SK-N-SH treated with all-trans-retinoic acid at 6 μM for 48 hours (cell line): ENCODE measurements at regions not wholly inside any gene's neighbourhood (a gene's known extent, or its start where the extent isn't known, plus 50 kb on each side); places are given as distances from the start of the nearest gene placed in this dataset.

Source experiments
- BACH2 ChIP-seq: fragments of 250-450 bp; sonication (Bioruptor Pico); IDR thresholded peaks from 2 replicates; pipeline ENCODE4 v1.9.0; 2021; ENCODE audit warnings: mild to moderate bottlenecking, borderline replicate concordance
- CSRNP3 ChIP-seq: fragments of 250-450 bp; sonication (Bioruptor Pico); IDR thresholded peaks from 2 replicates; pipeline ENCODE4 v1.5.1; 2021; ENCODE audit warnings: mild to moderate bottlenecking, moderate library complexity
- ESRRG ChIP-seq: fragments of 250-450 bp; sonication (Bioruptor Pico); IDR thresholded peaks from 2 replicates; pipeline ENCODE4 v1.6.1; 2021; ENCODE audit warnings: mild to moderate bottlenecking
- SNAI2 ChIP-seq: fragments of 250-450 bp; sonication (Bioruptor Pico); IDR thresholded peaks from 2 replicates; pipeline ENCODE4 v1.5.0; 2020; ENCODE audit warnings: mild to moderate bottlenecking, moderate library complexity
- TCF4 ChIP-seq: fragments of 250-450 bp; sonication (Bioruptor Pico); IDR thresholded peaks from 2 replicates; pipeline ENCODE4 v1.8.0; 2021; ENCODE audit warnings: mild to moderate bottlenecking, moderate library complexity, borderline replicate concordance
- ZFP3 ChIP-seq: fragments of 250-450 bp; sonication (Bioruptor Pico); IDR thresholded peaks from 2 replicates; pipeline ENCODE4 v1.5.0; 2020; ENCODE audit warnings: mild to moderate bottlenecking, moderate library complexity
- ZNF565 ChIP-seq: fragments of 450-650 bp; formaldehyde crosslinking; conservative IDR thresholded peaks from 2 replicates; pipeline ENCODE4 v1.5.0; 2020; ENCODE audit warnings: low read depth, mild to moderate bottlenecking, moderate library complexity

- TF ChIP-seq SNAI2 (CRISPR knock-in tag) (no peak), ESRRG (no peak), ZFP3 (CRISPR knock-in tag) (no peak), TCF4 (CRISPR knock-in tag) (no peak), BACH2 (no peak), CSRNP3 (no peak), ZNF565 (CRISPR knock-in tag) (no peak)
Measured at GRCh38 chr17:21532763-21533385, 156.7 kb downstream of the KCNJ12 start.
